Stimulated activated CD4-positive, alpha-beta T cell treated with anti-CD3 and anti-CD28 coated beads, Interleukin-1b, Interleukin-23, amount 100 ng/mL, for 24 hours (primary cell): ENCODE measurements at regions not wholly inside any gene's neighbourhood (a gene's known extent, or its start where the extent isn't known, plus 50 kb on each side); places are given as distances from the start of the nearest gene placed in this dataset.
"Not testable (repeated sequence)": the region's sequence is repeated elsewhere in the genome, so short reads cannot be mapped to it uniquely, and the experiment has no call there.

Experiments
- DNase-seq, 4 experiments: peaks; one replicate each; pipeline ENCODE4 v3.0.0-alpha.2; 2020; ENCODE audit warnings: low read depth in 4 of 4, low spot score in 1 of 4

DNA sequence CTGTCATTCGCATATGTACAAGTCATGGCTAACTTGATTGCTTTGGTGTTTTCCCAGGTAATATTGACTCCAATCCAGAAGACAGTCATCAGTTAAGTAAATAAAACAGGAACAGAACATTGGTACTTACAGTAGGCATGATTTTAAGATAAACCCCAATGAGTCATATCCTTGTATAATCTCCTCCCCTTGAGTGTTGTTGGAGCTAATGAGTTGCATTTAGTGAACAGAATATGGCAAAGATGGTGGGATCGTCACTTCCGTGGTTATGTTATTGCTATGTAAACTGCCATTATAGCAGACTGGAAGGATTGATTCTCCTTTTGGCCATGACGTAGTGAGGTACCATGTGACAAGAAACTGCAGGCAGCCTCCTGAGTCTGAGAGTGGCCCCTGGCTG, 102.2 kb downstream of the TMX1 start:
- no peak for DNase-seq

DNA sequence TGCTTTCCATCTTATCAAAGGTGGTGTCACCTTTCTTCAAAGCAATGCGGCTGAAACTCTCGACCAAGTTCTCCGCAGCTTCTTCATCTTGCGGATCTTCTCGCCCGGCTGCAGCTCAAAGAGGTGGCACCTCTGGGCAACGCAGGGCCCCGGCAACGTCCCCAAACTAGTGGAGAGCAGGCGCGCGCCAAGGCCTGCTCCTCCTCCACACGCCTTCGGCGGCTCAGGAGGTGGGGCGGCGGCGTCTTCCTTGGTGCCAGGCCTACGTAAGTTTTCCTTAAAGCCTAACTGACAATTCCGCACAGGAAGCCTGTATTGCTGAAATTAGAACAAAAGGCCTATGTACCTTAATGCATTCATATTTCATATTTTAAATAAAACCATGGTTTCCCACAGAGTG, 112.0 kb downstream of the TMX1 start:
- no peak for DNase-seq

DNA sequence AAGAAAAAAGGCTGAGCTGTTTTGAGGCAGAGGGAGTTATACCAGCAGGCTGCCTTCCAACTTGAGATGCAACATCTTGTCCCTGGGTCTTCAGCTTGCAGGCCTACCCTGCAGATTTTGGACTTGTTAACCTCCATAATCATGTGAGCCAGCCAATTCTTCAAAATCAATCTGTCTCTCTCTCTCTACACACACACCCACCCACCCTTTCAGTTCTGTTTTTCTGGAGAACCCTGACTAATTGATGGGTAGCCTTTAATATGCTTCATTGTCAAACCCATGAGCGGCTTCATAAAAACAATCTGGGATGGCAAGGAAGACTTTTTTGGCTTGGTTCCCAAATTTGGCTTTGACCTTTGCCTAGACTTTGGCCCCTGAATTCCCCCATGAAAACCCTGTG, 113.9 kb downstream of the TMX1 start:
- no peak for DNase-seq

DNA sequence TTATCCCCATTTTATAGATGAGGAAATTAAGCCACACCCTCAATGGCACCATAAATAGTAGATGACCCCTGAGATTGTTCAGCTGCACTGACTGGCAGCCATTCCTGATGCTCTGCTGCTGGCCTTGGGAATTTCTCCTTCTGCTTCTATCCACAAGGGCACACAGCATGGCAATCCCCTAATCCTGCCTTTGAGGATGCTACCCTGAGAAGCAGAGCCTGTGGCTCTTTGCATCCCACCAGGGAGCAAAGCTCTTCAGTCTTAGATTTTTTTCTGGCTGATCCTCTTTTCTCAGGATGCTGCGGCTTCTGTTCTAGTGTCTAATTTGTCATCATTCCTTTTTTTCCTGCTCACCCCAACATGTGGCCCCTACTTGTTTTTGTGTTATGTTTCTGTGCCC, 114.8 kb downstream of the TMX1 start:
- no peak for DNase-seq

DNA sequence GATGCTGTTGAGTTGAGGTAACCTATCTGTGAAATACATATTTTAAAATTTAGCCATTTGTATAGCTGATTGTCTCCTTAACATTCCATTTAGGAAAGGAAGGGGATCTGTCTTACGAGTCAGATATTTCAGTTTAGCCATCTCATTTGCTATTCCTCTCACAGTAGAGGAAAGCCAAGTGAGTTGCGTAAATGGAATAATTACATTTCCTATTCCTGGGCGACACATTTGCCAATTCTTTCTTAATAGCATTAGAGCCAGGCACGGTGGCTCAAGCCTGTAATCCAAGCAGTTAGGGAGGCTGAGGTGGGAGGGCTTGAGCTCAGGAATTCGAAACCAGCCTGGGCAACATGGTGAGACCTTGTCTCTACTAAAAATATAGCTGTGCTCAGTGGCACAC, 116.3 kb downstream of the TMX1 start:
- no peak for DNase-seq

DNA sequence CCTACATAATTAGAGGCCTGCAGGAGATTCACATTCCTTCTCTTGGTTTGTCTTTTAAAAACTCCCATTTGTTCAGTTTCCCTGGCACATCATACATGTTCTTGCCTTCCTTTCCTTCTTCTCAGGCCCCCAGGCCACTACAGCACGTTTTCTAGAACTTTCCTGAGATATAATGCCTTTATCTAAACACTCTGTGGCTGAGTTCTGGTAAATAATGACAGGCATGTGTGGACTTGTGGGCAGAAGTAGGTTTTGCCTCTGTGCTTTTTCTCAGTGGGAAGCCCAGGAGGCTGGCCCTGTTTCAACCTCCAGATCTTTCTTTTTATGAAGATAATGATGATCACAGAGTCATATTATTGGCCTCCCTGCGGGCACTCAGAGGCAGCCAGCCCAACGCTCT, 117.2 kb downstream of the TMX1 start:
- no peak for DNase-seq

DNA sequence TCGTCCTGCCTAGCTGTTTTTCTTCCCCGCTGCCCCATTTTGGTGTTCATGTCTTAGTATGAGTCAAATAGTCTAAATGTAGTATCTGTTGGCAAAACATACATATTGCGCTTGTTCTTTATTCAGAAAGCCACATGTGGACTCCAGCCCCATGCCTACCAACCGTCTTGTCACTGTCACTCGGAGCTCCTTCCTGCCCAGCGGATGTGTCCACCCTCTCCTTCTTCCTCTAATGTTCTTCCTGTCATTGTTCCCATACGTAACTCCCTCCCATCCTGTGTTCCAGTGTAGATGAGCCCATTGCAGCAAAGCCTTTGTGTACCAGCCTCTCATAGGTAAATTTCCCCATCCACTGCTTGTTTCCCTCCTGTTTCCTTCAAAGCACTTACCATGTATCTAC, 120.5 kb downstream of the TMX1 start:
- no peak for DNase-seq

DNA sequence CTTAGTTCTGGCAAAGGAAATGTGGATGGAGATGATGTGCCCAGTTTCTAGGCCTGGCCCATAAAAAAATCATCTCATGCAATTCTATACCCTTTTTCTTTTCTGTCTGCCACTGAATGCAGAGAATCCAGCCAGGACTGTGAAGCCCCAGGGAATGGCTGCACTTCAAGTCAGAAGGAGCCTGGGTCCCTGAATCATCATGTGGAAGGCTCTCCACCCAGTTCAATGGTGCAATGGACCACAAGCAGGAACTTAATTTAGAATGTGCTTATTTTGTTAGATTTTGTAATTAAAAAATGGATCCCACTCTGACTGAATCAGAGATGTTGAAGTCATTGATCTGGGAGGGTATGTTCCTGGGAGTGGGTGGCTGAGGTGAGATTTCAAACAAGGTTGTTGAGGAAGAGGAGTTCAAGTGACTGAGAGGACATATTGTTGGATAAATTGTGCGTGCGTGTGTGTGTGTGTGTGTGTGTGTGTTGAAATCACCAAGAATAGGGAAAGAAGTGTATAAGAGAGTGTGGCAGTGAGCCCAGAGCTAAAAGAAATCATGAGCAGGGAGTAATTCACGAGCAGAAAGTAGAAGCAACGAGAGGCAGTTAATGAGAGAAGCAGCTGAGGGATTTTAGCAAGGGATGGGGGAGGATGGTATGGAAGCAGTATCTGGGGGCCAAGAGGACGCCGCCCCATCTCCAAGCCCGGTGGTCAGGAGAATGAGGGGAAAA, 125.4 kb downstream of the TMX1 start:
- no peak for DNase-seq

DNA sequence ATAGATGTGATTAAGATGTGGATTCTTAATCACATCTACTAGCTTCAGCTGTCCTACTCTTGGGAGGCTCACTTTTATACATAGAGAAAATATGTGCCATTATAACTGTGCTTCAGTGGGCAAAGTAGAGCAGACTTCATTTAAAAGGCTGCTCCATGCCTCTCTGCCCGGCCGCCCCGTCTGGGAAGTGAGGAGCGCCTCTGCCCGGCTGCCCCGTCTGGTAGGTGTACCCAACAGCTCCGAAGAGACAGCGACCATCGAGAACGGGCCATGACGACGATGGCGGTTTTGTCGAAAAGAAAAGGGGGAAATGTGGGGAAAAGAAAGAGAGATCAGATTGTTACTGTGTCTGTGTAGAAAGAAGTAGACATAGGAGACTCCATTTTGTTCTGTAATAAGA, 126.4 kb downstream of the TMX1 start:
- not testable (repeated sequence) for DNase-seq

DNA sequence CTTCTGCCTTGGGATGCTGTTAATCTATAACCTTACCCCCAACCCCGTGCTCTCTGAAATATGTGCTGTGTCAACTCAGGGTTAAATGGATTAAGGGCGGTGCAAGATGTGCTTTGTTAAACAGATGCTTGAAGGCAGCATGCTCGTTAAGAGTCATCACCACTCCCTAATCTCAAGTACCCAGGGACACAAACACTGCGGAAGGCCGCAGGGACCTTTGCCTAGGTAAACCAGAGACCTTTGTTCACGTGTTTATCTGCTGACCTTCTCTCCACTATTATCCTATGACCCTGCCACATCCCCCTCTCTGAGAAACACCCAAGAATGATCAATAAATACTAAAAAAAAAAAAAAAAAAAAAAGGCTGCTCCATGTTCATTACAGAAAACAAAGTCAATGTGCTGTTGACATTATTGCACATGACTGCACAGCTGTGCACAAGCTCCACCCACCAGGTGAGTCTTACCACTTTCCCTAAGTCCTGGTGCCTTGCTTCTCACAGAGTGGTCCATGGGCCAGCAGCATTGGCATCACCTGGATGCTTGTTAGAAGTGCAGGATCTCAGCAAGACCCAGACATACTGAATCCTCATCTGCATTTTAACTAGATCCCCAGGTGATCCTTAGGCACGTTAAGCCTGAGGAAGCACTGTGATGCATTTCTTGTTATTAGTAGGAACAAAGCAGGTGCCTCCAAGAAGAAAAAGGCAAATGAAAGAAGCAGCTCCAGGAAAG, 127.0 kb downstream of the TMX1 start:
- DNase-seq = not testable (repeated sequence)

DNA sequence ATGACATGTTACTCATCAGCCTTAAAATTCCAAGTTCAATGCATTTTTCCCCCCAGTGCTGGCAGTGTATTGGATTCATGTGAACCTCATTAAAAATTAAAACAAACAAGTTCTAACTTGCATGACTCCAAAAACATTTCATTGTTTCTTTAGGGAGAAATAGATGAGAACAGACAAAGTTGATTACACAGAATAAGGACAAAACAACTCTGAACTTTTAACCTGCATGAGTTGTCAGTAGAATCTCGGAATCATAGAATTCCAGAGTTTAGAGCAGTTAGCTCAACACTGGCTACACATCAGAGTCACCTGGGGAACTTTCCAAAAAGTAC, 127.5 kb downstream of the TMX1 start:
- no peak for DNase-seq

DNA sequence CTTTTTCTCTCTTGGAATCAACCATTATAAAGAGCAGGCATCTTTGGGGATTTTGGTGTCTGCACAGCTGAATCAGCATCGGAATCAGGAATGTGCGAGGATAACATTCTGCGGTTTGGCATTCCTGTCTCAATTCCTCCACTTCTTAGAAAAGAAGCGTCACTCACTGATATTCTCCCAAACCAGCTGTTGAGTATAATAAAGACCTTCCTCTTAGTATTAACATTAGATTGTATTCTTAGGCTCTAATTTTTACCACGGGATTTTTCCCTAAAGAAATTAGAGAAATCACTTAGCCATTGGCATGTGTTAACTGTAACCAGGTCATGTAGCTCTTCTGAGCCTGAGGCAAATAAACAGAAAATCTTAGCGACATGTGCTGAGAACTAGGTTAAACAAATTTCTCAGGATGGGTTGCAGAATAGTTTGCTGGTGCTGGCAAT, 128.7 kb downstream of the TMX1 start:
- DNase-seq = no peak

DNA sequence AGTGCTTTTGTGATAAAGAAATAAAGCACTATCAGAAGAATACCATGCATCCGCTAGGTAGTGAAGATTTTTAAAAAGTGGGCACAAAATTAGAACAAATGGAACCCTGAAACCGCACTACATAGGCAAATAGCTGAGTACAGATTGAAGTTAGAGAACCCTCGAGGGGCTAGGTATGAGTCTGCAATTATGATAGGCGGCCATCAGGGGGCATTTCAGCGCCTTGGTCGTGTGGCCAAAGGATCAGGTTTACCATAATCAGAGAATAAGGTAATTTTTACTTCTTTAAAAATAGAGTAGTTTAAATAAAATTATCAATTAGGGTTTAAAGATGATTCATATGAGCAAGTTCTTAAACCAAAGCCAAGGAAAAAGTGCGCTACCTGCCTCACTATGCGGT, 129.8 kb downstream of the TMX1 start:
- DNase-seq = peak in 2 of 4 experiments; percentile 2 to 7

DNA sequence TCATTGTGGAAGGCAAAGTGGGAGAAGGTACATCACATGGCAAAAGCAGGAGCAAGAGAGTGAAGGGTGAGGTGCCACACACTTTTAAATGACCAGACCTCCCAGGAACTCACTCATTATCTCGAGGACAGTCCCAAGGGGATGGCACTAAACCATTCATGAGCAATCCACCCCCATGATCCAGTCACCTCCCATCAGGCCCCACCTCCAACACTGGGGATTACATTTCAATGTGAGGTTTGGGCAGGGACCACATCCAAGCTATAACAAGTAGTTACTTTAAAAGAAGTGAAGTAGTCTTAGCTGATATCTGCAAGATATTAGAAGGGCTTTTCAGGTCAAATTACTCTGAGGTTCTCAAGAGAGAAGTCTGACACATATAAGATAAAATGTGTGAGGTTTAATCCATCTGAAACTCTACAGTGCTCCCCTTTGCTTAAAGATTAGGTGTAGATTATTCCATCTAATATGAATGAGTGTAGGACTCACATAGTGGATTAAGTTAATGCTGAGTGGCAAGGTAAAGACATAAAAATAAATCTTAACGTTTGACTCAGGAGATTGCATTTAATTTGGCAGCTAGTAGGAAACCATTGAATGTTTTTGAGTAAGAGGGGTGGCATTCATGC, 130.8 kb downstream of the TMX1 start:
- DNase-seq = no peak

DNA sequence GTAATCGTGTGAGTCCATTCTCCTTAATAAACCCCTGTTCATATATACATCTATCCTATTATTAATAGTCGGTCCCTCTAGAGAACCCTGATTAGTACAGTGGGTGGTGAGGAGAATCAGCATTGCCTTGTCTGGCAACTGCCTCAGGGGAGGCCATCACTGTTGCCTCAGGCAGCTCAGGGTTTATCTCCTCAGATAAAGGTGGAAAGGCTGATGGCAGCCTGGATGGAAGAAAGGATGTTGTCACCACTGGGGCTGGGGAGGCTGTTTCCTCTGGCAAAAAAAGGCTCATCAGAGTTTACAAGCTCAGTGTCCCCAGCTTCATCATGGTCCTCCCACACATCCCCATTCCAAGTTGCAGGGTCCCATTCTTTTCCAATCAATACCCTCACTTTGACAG, 137.1 kb downstream of the TMX1 start:
- not testable (repeated sequence) for DNase-seq

DNA sequence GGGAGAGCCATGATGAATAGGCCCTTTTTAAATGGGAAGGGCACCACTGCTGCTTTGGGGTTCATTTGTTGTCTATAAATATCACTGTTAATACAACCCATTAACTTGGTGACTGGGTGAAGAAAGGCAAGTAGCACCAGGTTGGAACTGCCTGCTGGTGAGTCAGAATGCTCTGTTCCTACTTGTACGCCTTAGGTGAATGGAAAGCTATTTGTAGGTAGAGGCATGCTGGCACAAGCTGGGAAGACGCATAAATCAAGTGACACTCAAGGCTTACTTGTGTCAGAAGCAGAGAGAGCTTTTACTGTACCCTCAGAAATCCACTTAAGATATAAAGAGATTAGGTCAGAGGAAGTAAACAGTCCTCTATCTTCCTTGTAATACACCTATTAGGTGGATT, 142.5 kb downstream of the TMX1 start:
- DNase-seq = no peak

DNA sequence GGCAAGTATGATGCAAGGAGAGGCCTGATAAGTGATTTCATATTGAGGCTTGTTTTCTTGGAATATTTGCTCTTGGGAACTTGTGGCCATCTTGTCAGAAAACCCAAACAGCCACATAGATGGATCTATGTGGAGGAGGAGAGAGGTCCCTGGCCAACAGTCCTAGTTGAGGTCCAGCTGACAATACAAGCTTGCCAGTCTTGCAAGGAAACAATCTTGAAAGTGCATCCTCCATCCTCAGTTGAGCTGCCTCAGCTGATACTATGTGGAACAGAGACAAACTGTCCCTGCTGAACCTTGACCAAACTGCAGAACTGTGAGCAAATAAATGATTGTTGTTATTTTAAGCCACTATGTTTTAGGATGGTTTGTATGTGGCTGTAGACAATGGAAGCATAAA, 146.4 kb downstream of the TMX1 start:
- DNase-seq = no peak

DNA sequence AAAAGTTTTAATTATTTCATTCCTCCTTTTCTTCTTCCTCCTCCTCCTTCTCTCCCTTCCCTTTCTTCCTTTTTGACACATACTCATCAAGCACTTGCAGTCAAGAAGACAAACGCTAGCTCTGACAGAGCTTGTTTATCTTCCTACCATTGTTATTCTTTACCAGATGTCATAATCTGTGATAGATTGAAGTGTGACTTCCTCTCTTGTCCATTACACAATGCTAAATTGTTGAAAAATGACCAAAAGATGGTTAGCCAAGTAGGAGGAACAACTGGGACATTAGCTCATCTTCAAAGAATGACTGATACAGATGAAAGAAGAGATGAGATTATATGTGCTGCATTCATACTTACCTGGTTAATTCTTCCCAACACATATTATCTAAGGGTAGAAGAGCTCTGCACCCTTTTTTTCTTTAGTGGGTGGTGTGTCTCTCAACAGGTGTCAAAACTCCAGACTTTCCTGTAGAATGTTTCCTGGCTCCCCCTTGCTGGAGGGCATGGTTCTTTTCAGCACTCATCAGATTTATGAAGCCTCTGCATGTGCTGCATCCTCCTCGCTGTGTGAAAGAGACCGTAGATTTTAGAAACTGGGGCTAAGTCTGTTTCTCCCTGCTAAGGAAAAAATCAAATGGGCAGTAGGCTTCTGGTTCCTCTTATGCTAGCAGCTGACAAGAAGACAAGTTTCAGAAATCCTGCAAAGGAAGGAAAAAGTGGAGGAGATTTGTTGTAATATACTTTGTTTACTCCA, 147.1 kb downstream of the TMX1 start:
- DNase-seq = no peak

DNA sequence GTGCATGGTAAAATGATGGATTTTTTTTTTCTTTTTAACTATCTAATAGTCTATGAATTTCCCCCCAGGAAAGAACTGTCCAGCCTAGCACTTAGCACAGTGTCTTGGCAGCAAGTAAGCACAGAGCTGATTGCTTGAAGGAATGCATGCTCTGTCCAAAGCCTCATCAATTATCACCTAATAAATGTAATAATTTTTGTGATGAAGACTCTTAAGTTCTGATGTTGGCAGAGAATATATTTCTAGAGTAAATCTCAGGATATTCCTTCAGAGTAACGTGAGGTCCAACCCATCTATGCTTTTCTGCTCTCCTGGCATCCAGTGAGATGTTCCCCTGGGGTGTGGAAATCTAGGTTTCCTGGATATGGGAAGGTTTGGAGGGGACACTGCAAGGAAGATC, 152.4 kb downstream of the TMX1 start:
- no peak for DNase-seq

DNA sequence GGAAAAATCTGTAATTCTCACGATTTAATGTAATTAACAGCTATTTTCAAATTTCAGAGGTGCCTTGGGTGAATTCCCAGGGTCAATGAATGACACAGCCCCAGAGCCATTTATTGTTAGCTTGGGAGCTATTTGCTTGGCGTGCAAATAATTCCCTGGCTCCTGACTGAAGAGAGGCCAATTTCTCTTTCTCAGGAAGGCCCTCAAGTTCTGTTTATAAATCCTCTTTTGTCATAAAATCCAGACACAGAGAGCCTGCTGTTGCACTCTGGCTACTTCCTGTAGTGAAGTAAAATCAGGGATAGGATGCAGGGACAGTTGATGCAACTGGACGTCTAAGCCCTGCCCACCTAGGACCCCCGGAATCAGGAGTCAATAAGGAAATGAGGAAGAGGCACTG, 154.3 kb downstream of the TMX1 start:
- no peak for DNase-seq

DNA sequence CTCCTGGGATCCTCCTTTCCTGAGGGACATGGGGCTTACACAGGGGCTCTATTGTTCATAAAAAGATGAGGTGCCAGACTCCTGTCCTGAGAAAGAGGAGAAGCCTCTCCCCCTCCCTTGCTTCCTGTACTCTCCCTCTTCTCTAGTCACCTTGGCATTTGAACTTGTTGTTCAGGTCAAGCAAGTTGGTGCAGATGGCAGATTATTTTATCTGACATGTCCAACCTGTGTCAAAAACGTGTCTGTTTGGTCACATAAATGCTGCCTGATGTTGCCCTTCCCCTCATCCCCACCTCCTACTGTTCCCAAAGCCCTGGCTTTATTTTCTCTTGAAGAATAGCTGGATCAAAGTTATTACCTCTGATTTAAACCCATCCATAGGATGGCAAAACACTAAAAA, 154.8 kb downstream of the TMX1 start:
- no peak for DNase-seq

DNA sequence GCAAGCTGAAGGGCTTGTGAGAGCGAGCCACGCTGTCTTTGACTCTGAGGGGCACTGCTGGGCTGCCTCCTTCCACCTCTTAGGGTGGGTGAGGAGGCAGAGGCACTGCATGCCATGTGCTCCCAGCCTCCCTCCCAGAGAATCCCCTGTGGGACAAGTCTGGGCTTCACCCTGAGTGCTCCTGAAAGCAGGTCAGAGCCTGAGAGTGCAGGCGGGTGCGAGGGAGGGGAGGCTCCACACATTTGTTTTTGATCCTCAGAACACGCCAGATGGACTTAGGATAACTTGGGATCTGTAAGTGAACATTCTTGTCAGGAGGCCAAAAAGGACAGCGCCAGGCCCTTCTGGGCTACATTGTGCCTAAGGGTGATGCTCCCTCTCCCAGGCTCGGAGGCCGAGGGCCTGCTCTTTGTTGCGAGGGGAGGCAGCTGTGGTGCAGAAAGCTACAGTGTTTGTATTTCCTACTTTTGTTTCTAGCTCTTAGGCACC, 155.4 kb downstream of the TMX1 start:
- DNase-seq = no peak
